ENCODE measurements at regions not wholly inside any gene's neighbourhood (a gene's known extent, or its start where the extent isn't known, plus 50 kb on each side); places are given as distances from the start of the nearest gene placed in this dataset.
"Not testable (repeated sequence)": the region's sequence is repeated elsewhere in the genome, so short reads cannot be mapped to it uniquely, and the experiment has no call there.

DNA sequence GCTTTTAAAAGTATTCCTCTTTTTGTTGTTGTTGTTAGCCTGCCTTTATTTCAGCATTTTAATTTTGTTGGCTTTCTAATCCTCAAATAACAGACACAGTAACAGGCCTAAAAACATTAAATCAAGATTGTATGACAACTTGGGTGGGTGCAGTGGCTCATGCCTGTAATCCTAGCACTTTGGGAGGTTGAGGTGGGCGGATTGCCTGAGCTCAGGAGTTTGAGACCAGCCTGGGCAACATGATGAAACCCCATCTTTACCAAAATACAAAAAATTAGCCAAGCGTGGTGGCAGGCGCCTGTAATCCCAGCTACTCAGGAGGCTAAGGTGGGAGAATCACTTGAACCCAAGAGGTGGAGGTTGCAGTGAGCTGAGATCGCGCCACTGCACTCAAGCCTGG lies 220.9 kb upstream of the PPP1R3A start:
- not testable (repeated sequence) for TF ChIP-seq YY1 (IDR thresholded peaks at IDR 0.05; ENCODE audit: extremely low read depth, insufficient replicate concordance, low read depth, low read length); POLR2A (IDR thresholded peaks at IDR 0.05; ENCODE audit: borderline replicate concordance, extremely low read depth, insufficient read depth, insufficient read length); CTCF (IDR thresholded peaks at IDR 0.05 in 2 of 3, conservative IDR thresholded peaks at IDR 0.05 in 1 of 3; ENCODE audit: borderline replicate concordance in 1 of 3, insufficient read depth in 1 of 3, low read depth in 2 of 3, low read length in 2 of 3)
- TF ChIP-seq, protein P1, sequence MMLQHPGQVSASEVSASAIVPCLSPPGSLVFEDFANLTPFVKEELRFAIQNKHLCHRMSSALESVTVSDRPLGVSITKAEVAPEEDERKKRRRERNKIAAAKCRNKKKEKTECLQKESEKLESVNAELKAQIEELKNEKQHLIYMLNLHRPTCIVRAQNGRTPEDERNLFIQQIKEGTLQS (IDR thresholded peaks at IDR 0.05) = not testable (repeated sequence)
- TF ChIP-seq, protein P2, sequence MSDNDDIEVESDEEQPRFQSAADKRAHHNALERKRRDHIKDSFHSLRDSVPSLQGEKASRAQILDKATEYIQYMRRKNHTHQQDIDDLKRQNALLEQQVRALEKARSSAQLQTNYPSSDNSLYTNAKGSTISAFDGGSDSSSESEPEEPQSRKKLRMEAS (IDR thresholded peaks at IDR 0.05) = not testable (repeated sequence)

All from HCT116 (cell line).